ENCODE measurements at regions not wholly inside any gene's neighbourhood (a gene's known extent, or its start where the extent isn't known, plus 50 kb on each side); places are given as distances from the start of the nearest gene placed in this dataset.

- no peak overlapping the region for H3K27ac ChIP-seq
- no peak for DNase-seq
- no peak overlapping the region for H3K4me3 ChIP-seq (ENCODE audit: low read depth, low read length)
- no peak for TF ChIP-seq CTCF (IDR thresholded peaks at IDR 0.05; ENCODE audit: low read depth, low read length)
- no peaks in the 10 kb centered on the region for H3K9me3 ChIP-seq (ENCODE audit: severe bottlenecking)
- H3K36me3 ChIP-seq: no peaks in the 10 kb centered on the region
- no peaks in the 10 kb centered on the region for H3K27me3 ChIP-seq (ENCODE audit: insufficient read depth, low read depth, severe bottlenecking)
Observed at GRCh38 chr3:80374423-80374822, 606.6 kb upstream of the ROBO1 start.

- no peak for TF ChIP-seq CTCF (IDR thresholded peaks at IDR 0.05; ENCODE audit: low read depth, low read length)
Observed at GRCh38 chr3:80368616-80369015, 600.8 kb upstream of the ROBO1 start.

GRCh38 chr3:80366808-80367548 lies 599.2 kb upstream of the ROBO1 start:
- Histone ChIP-seq H3K36me3 (no peaks in the 10 kb centered on the region), H3K27ac (no peak overlapping the region), H3K4me3 (ENCODE audit: low read depth, low read length) (no peak overlapping the region), H3K9me3 (ENCODE audit: severe bottlenecking) (no peaks in the 10 kb centered on the region), H3K27me3 (ENCODE audit: insufficient read depth, low read depth, severe bottlenecking) (no peaks in the 10 kb centered on the region)
- TF ChIP-seq CTCF (IDR thresholded peaks at IDR 0.05; ENCODE audit: low read depth, low read length): no peak
- DNase-seq: no peak

More at GRCh38 chr3:80368616-80369015, 600.8 kb upstream of the ROBO1 start:
- Histone ChIP-seq H3K36me3 (no peaks in the 10 kb centered on the region), H3K9me3 (ENCODE audit: severe bottlenecking) (no peaks in the 10 kb centered on the region), H3K27me3 (ENCODE audit: insufficient read depth, low read depth, severe bottlenecking) (no peaks in the 10 kb centered on the region), H3K27ac (no peak overlapping the region), H3K4me3 (ENCODE audit: low read depth, low read length) (no peak overlapping the region)
- no peak for DNase-seq

GRCh38 chr3:80357761-80358160 lies 590.0 kb upstream of the ROBO1 start:
- no peak for DNase-seq
- Histone ChIP-seq H3K4me3 (ENCODE audit: low read depth, low read length) (no peak overlapping the region), H3K27ac (no peak overlapping the region), H3K9me3 (ENCODE audit: severe bottlenecking) (no peaks in the 10 kb centered on the region), H3K36me3 (no peaks in the 10 kb centered on the region), H3K27me3 (ENCODE audit: insufficient read depth, low read depth, severe bottlenecking) (no peaks in the 10 kb centered on the region)
- no peak for TF ChIP-seq CTCF (IDR thresholded peaks at IDR 0.05; ENCODE audit: low read depth, low read length)

GRCh38 chr3:80355144-80355543 lies 587.3 kb upstream of the ROBO1 start:
- Histone ChIP-seq H3K36me3 (no peaks in the 10 kb centered on the region), H3K9me3 (ENCODE audit: severe bottlenecking) (no peaks in the 10 kb centered on the region), H3K27ac (no peak overlapping the region), H3K4me3 (ENCODE audit: low read depth, low read length) (no peak overlapping the region), H3K27me3 (ENCODE audit: insufficient read depth, low read depth, severe bottlenecking) (no peaks in the 10 kb centered on the region)
- TF ChIP-seq CTCF (IDR thresholded peaks at IDR 0.05; ENCODE audit: low read depth, low read length): no peak
- no peak for DNase-seq

GRCh38 chr3:80351201-80351600 lies 583.4 kb upstream of the ROBO1 start:
- TF ChIP-seq CTCF (IDR thresholded peaks at IDR 0.05; ENCODE audit: low read depth, low read length): no peak
- no peaks in the 10 kb centered on the region for H3K27me3 ChIP-seq (ENCODE audit: insufficient read depth, low read depth, severe bottlenecking)

More at GRCh38 chr3:80351201-80351600, 583.4 kb upstream of the ROBO1 start:
- Histone ChIP-seq H3K4me3 (ENCODE audit: low read depth, low read length) (no peak overlapping the region), H3K27ac (no peak overlapping the region), H3K9me3 (ENCODE audit: severe bottlenecking) (no peaks in the 10 kb centered on the region), H3K36me3 (no peaks in the 10 kb centered on the region)
- DNase-seq: no peak
